SK-N-SH treated with all-trans-retinoic acid at 6 μM for 48 hours (cell line): ENCODE measurements at regions not wholly inside any gene's neighbourhood (a gene's known extent, or its start where the extent isn't known, plus 50 kb on each side); places are given as distances from the start of the nearest gene placed in this dataset.

Experiments
- ARNTL ChIP-seq: fragments of 450-650 bp; formaldehyde crosslinking; IDR thresholded peaks from 2 replicates; pipeline ENCODE4 v1.5.0; 2020; ENCODE audit warnings: low read depth, mild to moderate bottlenecking, moderate library complexity, borderline replicate concordance
- CREB5 ChIP-seq: fragments of 250-450 bp; sonication (Bioruptor Pico); IDR thresholded peaks from 2 replicates; pipeline ENCODE4 v1.5.1; 2020; ENCODE audit warnings: low read depth, mild to moderate bottlenecking, moderate library complexity
- CSRNP3 ChIP-seq: fragments of 250-450 bp; sonication (Bioruptor Pico); IDR thresholded peaks from 2 replicates; pipeline ENCODE4 v1.5.1; 2021; ENCODE audit warnings: mild to moderate bottlenecking, moderate library complexity
- ISL1 ChIP-seq: fragments of 250-450 bp; sonication (Bioruptor Pico); IDR thresholded peaks from 2 replicates; pipeline ENCODE4 v2.1.2; 2022; ENCODE audit warnings: mild to moderate bottlenecking, moderate library complexity
- PPARA ChIP-seq: fragments of 250-450 bp; sonication (Bioruptor Pico); IDR thresholded peaks from 2 replicates; pipeline ENCODE4 v1.5.0; 2020; ENCODE audit warnings: mild to moderate bottlenecking, borderline replicate concordance
- RARB ChIP-seq: fragments of 250-450 bp; sonication (Bioruptor Pico); IDR thresholded peaks from 2 replicates; pipeline ENCODE4 v1.8.0; 2021; ENCODE audit warnings: mild to moderate bottlenecking, moderate library complexity
- SNAI2 ChIP-seq: fragments of 250-450 bp; sonication (Bioruptor Pico); IDR thresholded peaks from 2 replicates; pipeline ENCODE4 v1.5.0; 2020; ENCODE audit warnings: mild to moderate bottlenecking, moderate library complexity
- TCF4 ChIP-seq: fragments of 250-450 bp; sonication (Bioruptor Pico); IDR thresholded peaks from 2 replicates; pipeline ENCODE4 v1.8.0; 2021; ENCODE audit warnings: mild to moderate bottlenecking, moderate library complexity, borderline replicate concordance
- ZFP3 ChIP-seq: fragments of 250-450 bp; sonication (Bioruptor Pico); IDR thresholded peaks from 2 replicates; pipeline ENCODE4 v1.5.0; 2020; ENCODE audit warnings: mild to moderate bottlenecking, moderate library complexity
- ZNF70 ChIP-seq: fragments of 450-650 bp; formaldehyde crosslinking; IDR thresholded peaks from 2 replicates; pipeline ENCODE4 v1.5.0; 2020; ENCODE audit warnings: mild to moderate bottlenecking, moderate library complexity
- TF ChIP-seq, protein P1 (sequence below): fragments of 250-450 bp; sonication (Bioruptor Pico); IDR thresholded peaks from 2 replicates; pipeline ENCODE4 v1.5.0; 2020; ENCODE audit warnings: mild to moderate bottlenecking, moderate library complexity

- no peak for TF ChIP-seq ISL1
- TF ChIP-seq ZNF70 (CRISPR knock-in tag), result no peak
- no peak for TF ChIP-seq CREB5 (CRISPR knock-in tag)
- TF ChIP-seq PPARA, result no peak
- TF ChIP-seq CSRNP3 (CRISPR knock-in tag), result no peak
- no peak for TF ChIP-seq SNAI2 (CRISPR knock-in tag)
- TF ChIP-seq TCF4 (CRISPR knock-in tag), result no peak
- TF ChIP-seq, protein P1, sequence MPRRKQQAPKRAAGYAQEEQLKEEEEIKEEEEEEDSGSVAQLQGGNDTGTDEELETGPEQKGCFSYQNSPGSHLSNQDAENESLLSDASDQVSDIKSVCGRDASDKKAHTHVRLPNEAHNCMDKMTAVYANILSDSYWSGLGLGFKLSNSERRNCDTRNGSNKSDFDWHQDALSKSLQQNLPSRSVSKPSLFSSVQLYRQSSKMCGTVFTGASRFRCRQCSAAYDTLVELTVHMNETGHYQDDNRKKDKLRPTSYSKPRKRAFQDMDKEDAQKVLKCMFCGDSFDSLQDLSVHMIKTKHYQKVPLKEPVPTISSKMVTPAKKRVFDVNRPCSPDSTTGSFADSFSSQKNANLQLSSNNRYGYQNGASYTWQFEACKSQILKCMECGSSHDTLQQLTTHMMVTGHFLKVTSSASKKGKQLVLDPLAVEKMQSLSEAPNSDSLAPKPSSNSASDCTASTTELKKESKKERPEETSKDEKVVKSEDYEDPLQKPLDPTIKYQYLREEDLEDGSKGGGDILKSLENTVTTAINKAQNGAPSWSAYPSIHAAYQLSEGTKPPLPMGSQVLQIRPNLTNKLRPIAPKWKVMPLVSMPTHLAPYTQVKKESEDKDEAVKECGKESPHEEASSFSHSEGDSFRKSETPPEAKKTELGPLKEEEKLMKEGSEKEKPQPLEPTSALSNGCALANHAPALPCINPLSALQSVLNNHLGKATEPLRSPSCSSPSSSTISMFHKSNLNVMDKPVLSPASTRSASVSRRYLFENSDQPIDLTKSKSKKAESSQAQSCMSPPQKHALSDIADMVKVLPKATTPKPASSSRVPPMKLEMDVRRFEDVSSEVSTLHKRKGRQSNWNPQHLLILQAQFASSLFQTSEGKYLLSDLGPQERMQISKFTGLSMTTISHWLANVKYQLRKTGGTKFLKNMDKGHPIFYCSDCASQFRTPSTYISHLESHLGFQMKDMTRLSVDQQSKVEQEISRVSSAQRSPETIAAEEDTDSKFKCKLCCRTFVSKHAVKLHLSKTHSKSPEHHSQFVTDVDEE (CRISPR knock-in tag), result no peak
- no peak for TF ChIP-seq ARNTL (CRISPR knock-in tag)
- TF ChIP-seq ZFP3 (CRISPR knock-in tag), result no peak
- no peak for TF ChIP-seq RARB (CRISPR knock-in tag)
Measured at GRCh38 chr5:82679660-82680059, 397.5 kb downstream of the TMEM167A start.
